ENCODE measurements at regions not wholly inside any gene's neighbourhood (a gene's known extent, or its start where the extent isn't known, plus 50 kb on each side); places are given as distances from the start of the nearest gene placed in this dataset.

GRCh38 chr5:133851521-133851920 is 116.9 kb downstream of the C5orf15 start:
- TF ChIP-seq SP1 (IDR thresholded peaks at IDR 0.05) (no peak), ZNF384 (IDR thresholded peaks at IDR 0.05) (no peak), ARNT (IDR thresholded peaks at IDR 0.05) (no peak)

Data from HEK293T (cell line).